Activated CD8-positive, alpha-beta memory T cell treated with anti-CD3 and anti-CD28 coated beads for 36 hours (primary cell): ENCODE measurements at regions not wholly inside any gene's neighbourhood (a gene's known extent, or its start where the extent isn't known, plus 50 kb on each side); places are given as distances from the start of the nearest gene placed in this dataset.

Experiments used
- CTCF ChIA-PET: fragments of 350-600 bp; sonication (Branson Sonifier 250); formaldehyde crosslinking; loops from one replicate; lab custom pipeline; 2021; ENCODE audit warnings: antibody characterized with exemption; lab: Charles Lee
- POLR2A ChIA-PET: fragments of 350-600 bp; sonication (Branson Sonifier 250); formaldehyde crosslinking; loops from one replicate; lab custom pipeline; 2021; ENCODE audit warnings: antibody characterized with exemption; lab: Charles Lee

- POLR2A ChIA-PET: interaction anchor here (9.7 to 9.9 kb wide), 2 partner anchors 88 to 94 kb away, joined by 108 to 129 read pairs; partner anchors contain the start of gene ZFP36L2
- CTCF ChIA-PET: interaction anchor here (0.7 to 18.3 kb wide), 8 partner anchors 15 to 432 kb away, joined by 3 to 367 read pairs (median 6); partner anchors contain the start of gene ZFP36L2
Measured at GRCh38 chr2:43133708-43134570, 92.5 kb downstream of the ZFP36L2 start.

- ChIA-PET POLR2A (interaction anchor here (9.7 to 9.9 kb wide), 2 partner anchors 88 to 95 kb away, joined by 108 to 129 read pairs; partner anchors contain the start of gene ZFP36L2), CTCF (interaction anchor here (1.0 to 18.3 kb wide), 6 partner anchors 16 to 89 kb away, joined by 3 to 367 read pairs (median 6); partner anchors contain the start of gene ZFP36L2)
Measured at GRCh38 chr2:43133336-43133707, 93.1 kb downstream of the ZFP36L2 start.

GRCh38 chr2:43132683-43133301, 93.6 kb downstream of the ZFP36L2 start:
- CTCF ChIA-PET: interaction anchor here (0.9 to 18.3 kb wide), 7 partner anchors 16 to 108 kb away, joined by 4 to 367 read pairs (median 5); partner anchors contain the start of gene ZFP36L2
- POLR2A ChIA-PET: interaction anchor here (1.0 to 9.9 kb wide), 3 partner anchors 60 to 95 kb away, joined by 3 to 129 read pairs (median 108); partner anchors contain the start of gene ZFP36L2

GRCh38 chr2:43131890-43132682, 94.3 kb downstream of the ZFP36L2 start:
- CTCF ChIA-PET: interaction anchor here (0.5 to 18.3 kb wide), 8 partner anchors 17 to 108 kb away, joined by 3 to 367 read pairs (median 5); partner anchors contain the start of gene ZFP36L2
- POLR2A ChIA-PET: interaction anchor here (0.7 to 9.9 kb wide), 5 partner anchors 8 to 96 kb away, joined by 3 to 129 read pairs (median 5); partner anchors contain the start of gene ZFP36L2

GRCh38 chr2:43131051-43131889, 95.1 kb downstream of the ZFP36L2 start:
- ChIA-PET POLR2A (interaction anchor here (0.7 to 9.9 kb wide), 5 partner anchors 9 to 97 kb away, joined by 3 to 129 read pairs (median 5); partner anchors contain the start of gene ZFP36L2), CTCF (interaction anchor here (1.2 to 18.3 kb wide), 5 partner anchors 9 to 91 kb away, joined by 5 to 367 read pairs (median 8); partner anchors contain the start of gene ZFP36L2)

- ChIA-PET POLR2A (interaction anchor here (0.9 to 9.9 kb wide), 4 partner anchors 9 to 98 kb away, joined by 3 to 129 read pairs (median 56); partner anchors contain the start of gene ZFP36L2), CTCF (interaction anchor here (1.5 to 18.3 kb wide), 5 partner anchors 10 to 92 kb away, joined by 4 to 367 read pairs (median 8); partner anchors contain the start of gene ZFP36L2)
Measured at GRCh38 chr2:43130548-43130875, 95.9 kb downstream of the ZFP36L2 start.

GRCh38 chr2:43129676-43130547, 96.5 kb downstream of the ZFP36L2 start:
- POLR2A ChIA-PET: interaction anchor here (0.7 to 9.9 kb wide), 4 partner anchors 87 to 302 kb away, joined by 3 to 129 read pairs (median 64); partner anchors contain the start of gene ZFP36L2
- CTCF ChIA-PET: interaction anchor here (0.6 to 18.3 kb wide), 7 partner anchors 10 to 193 kb away, joined by 3 to 367 read pairs (median 4); partner anchors contain the start of gene ZFP36L2

GRCh38 chr2:43128559-43128955, 97.8 kb downstream of the ZFP36L2 start:
- ChIA-PET CTCF (interaction anchor here (0.9 to 18.3 kb wide), 9 partner anchors 12 to 356 kb away, joined by 3 to 367 read pairs (median 8); partner anchors contain the start of gene ZFP36L2), POLR2A (interaction anchor here (1.0 to 9.9 kb wide), 4 partner anchors 11 to 100 kb away, joined by 5 to 129 read pairs (median 64); partner anchors contain the start of gene ZFP36L2)

- ChIA-PET POLR2A (interaction anchor here (1.3 to 9.9 kb wide), 4 partner anchors 12 to 100 kb away, joined by 5 to 129 read pairs (median 56); partner anchors contain the start of gene ZFP36L2), CTCF (interaction anchor here (0.7 to 18.3 kb wide), 16 partner anchors 7 to 356 kb away, joined by 3 to 367 read pairs (median 6); partner anchors contain the start of gene ZFP36L2)
Measured at GRCh38 chr2:43127941-43128558, 98.4 kb downstream of the ZFP36L2 start.

GRCh38 chr2:43127208-43127940, 99.0 kb downstream of the ZFP36L2 start:
- POLR2A ChIA-PET: interaction anchor here (0.6 to 9.7 kb wide), 5 partner anchors 13 to 101 kb away, joined by 4 to 108 read pairs (median 5); partner anchors contain the start of gene ZFP36L2
- CTCF ChIA-PET: interaction anchor here (0.6 to 18.3 kb wide), 32 partner anchors 8 to 409 kb away, joined by 3 to 367 read pairs (median 4); partner anchors contain the start of gene ZFP36L2

GRCh38 chr2:43126817-43127207, 99.6 kb downstream of the ZFP36L2 start:
- POLR2A ChIA-PET: interaction anchor here (0.6 to 9.7 kb wide), 5 partner anchors 13 to 101 kb away, joined by 4 to 108 read pairs (median 5); partner anchors contain the start of gene ZFP36L2
- CTCF ChIA-PET: interaction anchor here (0.7 to 18.3 kb wide), 29 partner anchors 9 to 410 kb away, joined by 3 to 367 read pairs (median 4); partner anchors contain the start of gene ZFP36L2

- POLR2A ChIA-PET: interaction anchor here (0.9 kb wide), 1 partner anchor 103 kb away, joined by 3 read pairs; no protein-coding TSS in a partner anchor
- CTCF ChIA-PET: interaction anchor here (0.6 to 4.1 kb wide), 8 partner anchors 44 to 179 kb away, joined by 3 to 34 read pairs (median 4); no protein-coding TSS in a partner anchor
Measured at GRCh38 chr2:43125090-43125998, 101.1 kb downstream of the ZFP36L2 start.

- POLR2A ChIA-PET: no interaction called here
- CTCF ChIA-PET: interaction anchor here (0.6 to 4.1 kb wide), 5 partner anchors 44 to 178 kb away, joined by 3 to 34 read pairs (median 4); no protein-coding TSS in a partner anchor
Measured at GRCh38 chr2:43124687-43125057, 101.7 kb downstream of the ZFP36L2 start.
